Lower lobe of right lung (tissue), 2 donors: ENCODE measurements at regions not wholly inside any gene's neighbourhood (a gene's known extent, or its start where the extent isn't known, plus 50 kb on each side); places are given as distances from the start of the nearest gene placed in this dataset.

ENCODE experiments used
- ATAC-seq, 2 donors: fragments of 200-7000 bp; cut with Tn5 transposase; one replicate each; pipeline ENCODE4 v1.9.1; 2020 to 2022; ENCODE audit warnings: mild to moderate bottlenecking in 2 of 2, moderate library complexity in 2 of 2
- DNase-seq: peaks from one replicate; pipeline ENCODE4 v3.0.0-alpha.2; 2020
- H3K27ac ChIP-seq: fragments of 200-600 bp; one replicate; pipeline ENCODE4 v1.8.0; 2022
- H3K27me3 ChIP-seq: fragments of 200-600 bp; one replicate; pipeline ENCODE4 v1.8.0; 2022; ENCODE audit warnings: low read depth
- H3K36me3 ChIP-seq: fragments of 200-600 bp; one replicate; pipeline ENCODE4 v1.8.0; 2022; ENCODE audit warnings: mild to moderate bottlenecking
- H3K4me1 ChIP-seq: fragments of 200-600 bp; one replicate; pipeline ENCODE4 v1.8.0; 2022
- H3K4me3 ChIP-seq: fragments of 200-600 bp; one replicate; pipeline ENCODE4 v1.8.0; 2022; ENCODE audit warnings: mild to moderate bottlenecking
- H3K9me3 ChIP-seq: fragments of 200-600 bp; one replicate; pipeline ENCODE4 v1.8.0; 2022
- CTCF ChIP-seq: fragments of 200-600 bp; IDR thresholded peaks from one replicate; pipeline ENCODE4 v1.8.0; 2022; ENCODE audit warnings: antibody characterized with exemption, mild to moderate bottlenecking
- intact Hi-C: fragments of 100-400 bp; cut with DNase I; formaldehyde crosslinking; loops from one replicate; pipeline ENCODE4 v1.11.0; 2022
- donor health status: DM: no; HTN: yes; CAD: no; lungs with severe emphysema.

DNA sequence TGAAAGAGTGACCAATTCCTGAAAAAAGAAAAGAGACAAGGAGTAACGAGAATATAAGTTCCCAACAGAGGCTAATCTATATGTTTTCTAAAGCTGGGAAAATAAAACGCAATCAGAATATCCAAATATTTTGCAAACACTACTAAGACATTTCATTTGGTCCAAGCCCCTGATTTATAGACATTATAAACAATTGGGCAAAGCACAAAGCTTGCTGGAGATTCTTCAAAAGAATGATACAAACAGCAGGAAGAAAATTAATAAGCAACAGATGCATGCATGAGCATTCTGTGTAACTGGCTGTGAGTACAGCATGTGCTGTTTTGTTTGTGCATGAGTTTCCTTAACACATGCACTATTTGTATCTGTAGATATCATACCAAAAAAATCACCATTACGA, 552.9 kb downstream of the LTN1 start:
- no peak for ATAC-seq
- H3K27ac ChIP-seq = no peak overlapping the region
- H3K9me3 ChIP-seq = no peaks in the 10 kb centered on the region
- no peaks in the 10 kb centered on the region for H3K27me3 ChIP-seq
- intact Hi-C loops = no loop called here
- TF ChIP-seq CTCF = no peak
- peaks cover 4% of the 10 kb centered on the region for H3K4me1 ChIP-seq
- no peak for DNase-seq
- H3K36me3 ChIP-seq = no peaks in the 10 kb centered on the region
- H3K4me3 ChIP-seq = no peak overlapping the region

GRCh38 chr21:28439251-28439650, 553.4 kb downstream of the LTN1 start:
- Histone ChIP-seq H3K4me3 (no peak overlapping the region), H3K27ac (peak overlapping the region; percentile 38), H3K9me3 (no peaks in the 10 kb centered on the region), H3K36me3 (no peaks in the 10 kb centered on the region), H3K27me3 (no peaks in the 10 kb centered on the region), H3K4me1 (peaks cover 4% of the 10 kb centered on the region)
- TF ChIP-seq CTCF = no peak
- DNase-seq (no peak), ATAC-seq (no peak)
- intact Hi-C loops = no loop called here

GRCh38 chr21:28437061-28437460, 555.6 kb downstream of the LTN1 start:
- no peaks in the 10 kb centered on the region for H3K27me3 ChIP-seq
- no peak overlapping the region for H3K4me3 ChIP-seq
- DNase-seq = no peak
- no peaks in the 10 kb centered on the region for H3K9me3 ChIP-seq
- ATAC-seq = no peak
- no peaks in the 10 kb centered on the region for H3K36me3 ChIP-seq
- intact Hi-C loops = no loop called here
- no peak overlapping the region for H3K27ac ChIP-seq
- TF ChIP-seq CTCF = no peak
- peaks cover 4% of the 10 kb centered on the region for H3K4me1 ChIP-seq

GRCh38 chr21:28436286-28436932, 556.3 kb downstream of the LTN1 start:
- Histone ChIP-seq H3K4me1 (peaks cover 4% of the 10 kb centered on the region), H3K27me3 (no peaks in the 10 kb centered on the region), H3K36me3 (no peaks in the 10 kb centered on the region), H3K4me3 (no peak overlapping the region), H3K27ac (no peak overlapping the region), H3K9me3 (no peaks in the 10 kb centered on the region)
- no peak for TF ChIP-seq CTCF
- ATAC-seq (no peak), DNase-seq (no peak)
- intact Hi-C loops = no loop called here

DNA sequence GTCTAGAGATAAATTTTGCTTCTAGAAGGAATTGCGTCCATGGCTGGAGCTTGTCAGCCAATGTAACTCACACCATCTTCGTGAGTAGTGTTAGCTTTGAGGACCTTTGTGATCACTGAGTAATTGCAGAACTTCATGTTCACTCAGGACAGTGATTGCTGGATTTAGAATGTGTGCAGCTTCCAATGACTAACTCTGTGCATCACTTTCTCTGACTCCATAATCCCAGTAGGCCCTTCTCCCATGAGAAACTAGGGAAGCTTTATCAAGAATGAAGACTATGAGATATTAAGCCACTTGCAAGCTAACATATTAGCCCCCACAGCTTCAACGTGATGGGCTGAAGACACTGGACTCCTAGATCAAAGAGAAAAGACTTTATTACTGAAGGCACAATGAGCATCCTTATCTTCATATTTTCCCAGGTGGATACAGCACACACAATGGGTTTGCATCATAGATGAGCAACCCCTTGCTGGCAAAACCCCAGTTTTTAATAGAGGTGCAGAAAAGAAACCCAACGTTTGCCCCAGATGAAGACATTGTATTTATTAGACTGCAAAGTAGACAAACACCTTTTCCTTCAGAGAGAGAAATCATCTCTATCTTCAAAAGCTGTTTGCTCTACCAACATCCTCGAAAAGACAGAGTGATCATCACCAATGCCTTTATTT, 561.0 kb downstream of the LTN1 start:
- H3K36me3 ChIP-seq = no peaks in the 10 kb centered on the region
- DNase-seq = no peak
- H3K9me3 ChIP-seq = no peaks in the 10 kb centered on the region
- intact Hi-C loops = no loop called here
- TF ChIP-seq CTCF = no peak
- H3K27ac ChIP-seq = no peak overlapping the region
- H3K4me3 ChIP-seq = no peak overlapping the region
- no peaks in the 10 kb centered on the region for H3K27me3 ChIP-seq
- no peak for ATAC-seq
- no peaks in the 10 kb centered on the region for H3K4me1 ChIP-seq
